Liver (tissue), 3 donors: ENCODE measurements at regions not wholly inside any gene's neighbourhood (a gene's known extent, or its start where the extent isn't known, plus 50 kb on each side); places are given as distances from the start of the nearest gene placed in this dataset.

Source experiments
- EGR1 ChIP-seq, 2 donors: IDR thresholded peaks; 2 replicates each; pipeline ENCODE4 v1.6.1; 2016 to 2018; ENCODE audit warnings: antibody characterized with exemption in 2 of 2, low read depth in 2 of 2
- HNF4G ChIP-seq: IDR thresholded peaks from 2 replicates; pipeline ENCODE4 v1.6.1; 2016; ENCODE audit warnings: antibody characterized with exemption
- JUND ChIP-seq, 2 donors: IDR thresholded peaks; 2 replicates each; pipeline ENCODE4 v1.6.1; 2016; ENCODE audit warnings: antibody characterized with exemption in 2 of 2
- RAD21 ChIP-seq, 2 donors: IDR thresholded peaks; 2 replicates each; pipeline ENCODE4 v1.6.1; 2016; ENCODE audit warnings: antibody characterized with exemption in 2 of 2, mild to moderate bottlenecking in 2 of 2
- REST ChIP-seq: IDR thresholded peaks from 2 replicates; pipeline ENCODE4 v1.6.1; 2016; ENCODE audit warnings: antibody characterized with exemption, mild to moderate bottlenecking
- TAF1 ChIP-seq: conservative IDR thresholded peaks from 2 replicates; pipeline ENCODE4 v1.6.1; 2016; ENCODE audit warnings: antibody characterized with exemption, mild to moderate bottlenecking
- YY1 ChIP-seq: IDR thresholded peaks from 2 replicates; pipeline ENCODE4 v1.6.1; 2016; ENCODE audit warnings: antibody characterized with exemption, mild to moderate bottlenecking
- TF ChIP-seq, protein P1 (sequence below): fragments of 150-350 bp; IDR thresholded peaks from 2 replicates; pipeline ENCODE4 v1.5.1; 2017; ENCODE audit warnings: improper control_type of control experiment, low read depth, low read length; ENCODE audit not compliant: missing input control
- TF ChIP-seq, protein P2 (sequence below): IDR thresholded peaks from 2 replicates; pipeline ENCODE4 v1.6.1; 2016; ENCODE audit warnings: antibody characterized with exemption
- donor health status: healthy.
- donor health status: healthy.

GRCh38 chr10:121087688-121088087 is 236.5 kb downstream of the WDR11 start:
- no peak for TF ChIP-seq YY1
- no peak for TF ChIP-seq EGR1 (IDR thresholded peaks at IDR 0.05; ENCODE audit: low read depth in 2 of 2)
- TF ChIP-seq HNF4G = no peak
- TF ChIP-seq TAF1 = no peak
- TF ChIP-seq, protein P1, sequence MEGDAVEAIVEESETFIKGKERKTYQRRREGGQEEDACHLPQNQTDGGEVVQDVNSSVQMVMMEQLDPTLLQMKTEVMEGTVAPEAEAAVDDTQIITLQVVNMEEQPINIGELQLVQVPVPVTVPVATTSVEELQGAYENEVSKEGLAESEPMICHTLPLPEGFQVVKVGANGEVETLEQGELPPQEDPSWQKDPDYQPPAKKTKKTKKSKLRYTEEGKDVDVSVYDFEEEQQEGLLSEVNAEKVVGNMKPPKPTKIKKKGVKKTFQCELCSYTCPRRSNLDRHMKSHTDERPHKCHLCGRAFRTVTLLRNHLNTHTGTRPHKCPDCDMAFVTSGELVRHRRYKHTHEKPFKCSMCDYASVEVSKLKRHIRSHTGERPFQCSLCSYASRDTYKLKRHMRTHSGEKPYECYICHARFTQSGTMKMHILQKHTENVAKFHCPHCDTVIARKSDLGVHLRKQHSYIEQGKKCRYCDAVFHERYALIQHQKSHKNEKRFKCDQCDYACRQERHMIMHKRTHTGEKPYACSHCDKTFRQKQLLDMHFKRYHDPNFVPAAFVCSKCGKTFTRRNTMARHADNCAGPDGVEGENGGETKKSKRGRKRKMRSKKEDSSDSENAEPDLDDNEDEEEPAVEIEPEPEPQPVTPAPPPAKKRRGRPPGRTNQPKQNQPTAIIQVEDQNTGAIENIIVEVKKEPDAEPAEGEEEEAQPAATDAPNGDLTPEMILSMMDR = no peak
- TF ChIP-seq RAD21 (IDR thresholded peaks at IDR 0.05) = no peak
- TF ChIP-seq JUND (IDR thresholded peaks at IDR 0.05) = no peak
- TF ChIP-seq, protein P2, sequence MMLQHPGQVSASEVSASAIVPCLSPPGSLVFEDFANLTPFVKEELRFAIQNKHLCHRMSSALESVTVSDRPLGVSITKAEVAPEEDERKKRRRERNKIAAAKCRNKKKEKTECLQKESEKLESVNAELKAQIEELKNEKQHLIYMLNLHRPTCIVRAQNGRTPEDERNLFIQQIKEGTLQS = no peak
- no peak for TF ChIP-seq REST
